PC-9 (cell line): ENCODE measurements at regions not wholly inside any gene's neighbourhood (a gene's known extent, or its start where the extent isn't known, plus 50 kb on each side); places are given as distances from the start of the nearest gene placed in this dataset.

Experiments used
- CTCF ChIP-seq: fragments of 200-600 bp; sonication (generic); conservative IDR thresholded peaks from 2 replicates; pipeline ENCODE4 v1.6.1; 2017; ENCODE audit warnings: mixed run types, antibody characterized with exemption, mild to moderate bottlenecking, moderate library complexity
- EZH2 ChIP-seq: fragments of 200-600 bp; sonication (generic); IDR thresholded peaks from 2 replicates; pipeline ENCODE4 v1.8.0; 2017; ENCODE audit warnings: antibody characterized with exemption, low read depth

- TF ChIP-seq CTCF: no peak
- no peak for TF ChIP-seq EZH2
These were observed 577.0 kb upstream of the CDH11 start for GRCh38 chr16:65698791-65699321.
